Mononuclear cell (primary cell): ENCODE measurements at regions not wholly inside any gene's neighbourhood (a gene's known extent, or its start where the extent isn't known, plus 50 kb on each side); places are given as distances from the start of the nearest gene placed in this dataset.

Source experiments
- H3K27me3 ChIP-seq: 2 replicates; pipeline ENCODE4 v1.6.0; 2011; ENCODE audit warnings: low read length, control low read depth; ENCODE audit not compliant: insufficient read depth
- H3K4me1 ChIP-seq: 2 replicates; pipeline ENCODE4 v1.5.1; 2011; ENCODE audit warnings: mild to moderate bottlenecking, low read length, control low read depth; ENCODE audit not compliant: insufficient read depth
- H3K4me3 ChIP-seq: 2 replicates; pipeline ENCODE4 v1.5.1; 2011; ENCODE audit warnings: mild to moderate bottlenecking, low read length, moderate library complexity
- H3K9me3 ChIP-seq: 2 replicates; pipeline ENCODE4 v1.5.1; 2011; ENCODE audit warnings: low read depth, mild to moderate bottlenecking, control low read depth, low read length

DNA sequence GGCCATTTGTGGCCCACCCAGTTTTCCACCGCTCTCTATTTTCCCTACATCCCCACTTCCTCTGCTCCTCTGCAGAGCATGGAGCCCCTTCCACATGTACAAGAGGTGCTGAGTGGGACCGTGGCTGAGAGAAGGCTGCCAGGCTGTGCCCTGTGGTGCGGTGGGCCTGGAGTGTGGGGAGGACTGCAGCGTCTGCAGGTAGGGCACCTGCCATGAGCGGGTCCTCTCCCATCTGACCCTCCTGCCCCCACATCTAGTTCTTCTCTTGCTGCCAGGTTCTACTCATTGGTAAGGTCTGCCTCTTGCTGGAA, 145.6 kb upstream of the FAM20C start:
- H3K4me1 ChIP-seq, result peaks cover 12% of the 10 kb centered on the region
- no peak overlapping the region for H3K4me3 ChIP-seq
- no peaks in the 10 kb centered on the region for H3K27me3 ChIP-seq
- no peaks in the 10 kb centered on the region for H3K9me3 ChIP-seq

GRCh38 chr7:51456-52068, 140.8 kb upstream of the FAM20C start:
- H3K4me3 ChIP-seq, result no peak overlapping the region
- no peaks in the 10 kb centered on the region for H3K27me3 ChIP-seq
- no peaks in the 10 kb centered on the region for H3K9me3 ChIP-seq
- no peaks in the 10 kb centered on the region for H3K4me1 ChIP-seq

DNA sequence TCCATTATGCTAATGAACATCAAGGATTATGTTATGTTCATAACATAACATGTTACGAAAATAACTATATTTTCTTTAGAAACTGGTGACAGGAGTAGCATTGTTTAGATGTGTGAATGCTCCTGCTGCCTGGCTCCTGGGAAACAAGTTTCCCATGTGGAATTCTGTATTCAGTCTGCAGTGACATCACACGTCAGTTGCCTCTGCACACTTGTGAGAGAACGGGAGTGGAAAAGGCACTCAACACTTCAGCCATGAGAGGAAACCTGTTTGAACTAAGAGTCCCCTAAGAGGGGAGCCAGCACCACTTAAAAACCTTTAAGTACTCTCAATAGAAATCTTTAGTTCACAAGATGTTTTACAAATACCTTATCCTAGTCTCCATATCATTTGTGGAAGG, 140.3 kb upstream of the FAM20C start:
- no peaks in the 10 kb centered on the region for H3K27me3 ChIP-seq
- H3K4me3 ChIP-seq, result no peak overlapping the region
- H3K9me3 ChIP-seq, result no peaks in the 10 kb centered on the region
- H3K4me1 ChIP-seq, result no peaks in the 10 kb centered on the region

DNA sequence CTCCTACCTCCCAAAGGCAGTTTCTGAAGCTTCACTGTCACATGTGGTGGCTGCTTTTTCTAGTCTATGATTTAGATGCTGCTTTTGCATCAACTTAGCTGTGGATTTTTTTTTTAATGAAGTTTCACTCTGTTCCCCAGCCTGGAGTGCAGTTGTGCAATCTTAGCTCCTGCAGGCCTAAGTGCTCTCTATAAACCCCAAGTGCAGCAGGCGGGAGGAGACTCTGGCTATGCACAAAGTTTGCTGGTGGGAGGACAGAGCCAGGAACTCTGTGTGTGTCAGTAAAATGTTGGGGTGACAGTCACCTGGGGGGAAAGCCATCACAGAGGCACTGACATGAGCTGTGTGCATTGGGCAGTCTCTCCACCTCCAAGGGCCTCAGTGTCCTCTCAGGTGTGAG, 138.8 kb upstream of the FAM20C start:
- Histone ChIP-seq H3K27me3 (no peaks in the 10 kb centered on the region), H3K4me1 (peaks cover 8% of the 10 kb centered on the region), H3K9me3 (no peaks in the 10 kb centered on the region), H3K4me3 (no peak overlapping the region)

DNA sequence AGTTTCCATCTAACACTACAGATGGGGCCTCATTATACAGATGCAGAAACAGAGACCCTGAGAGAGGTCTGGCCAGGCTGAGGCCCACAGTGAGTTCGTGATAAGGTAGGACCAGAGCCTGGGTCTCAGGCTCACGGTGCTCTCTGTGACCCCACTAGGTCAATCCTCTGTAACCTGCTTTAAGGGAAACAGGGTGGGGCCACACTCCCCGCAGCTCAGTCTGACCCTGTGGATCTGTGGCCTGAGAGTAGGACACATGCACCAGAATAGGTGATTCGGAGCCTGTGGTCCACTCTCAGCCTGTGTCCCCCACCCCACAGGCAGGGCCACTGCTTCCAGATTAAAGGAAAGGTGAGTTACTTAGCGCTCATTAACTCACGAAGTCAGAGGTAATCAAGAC, 137.8 kb upstream of the FAM20C start:
- Histone ChIP-seq H3K4me1 (peaks cover 8% of the 10 kb centered on the region), H3K4me3 (no peak overlapping the region), H3K9me3 (no peaks in the 10 kb centered on the region), H3K27me3 (no peaks in the 10 kb centered on the region)

GRCh38 chr7:55690-56248, 136.6 kb upstream of the FAM20C start:
- no peak overlapping the region for H3K4me3 ChIP-seq
- no peaks in the 10 kb centered on the region for H3K27me3 ChIP-seq
- H3K9me3 ChIP-seq, result no peaks in the 10 kb centered on the region
- H3K4me1 ChIP-seq, result peaks cover 8% of the 10 kb centered on the region

GRCh38 chr7:56291-56913, 136.0 kb upstream of the FAM20C start:
- H3K9me3 ChIP-seq, result no peaks in the 10 kb centered on the region
- no peak overlapping the region for H3K4me3 ChIP-seq
- peaks cover 8% of the 10 kb centered on the region for H3K4me1 ChIP-seq
- no peaks in the 10 kb centered on the region for H3K27me3 ChIP-seq

DNA sequence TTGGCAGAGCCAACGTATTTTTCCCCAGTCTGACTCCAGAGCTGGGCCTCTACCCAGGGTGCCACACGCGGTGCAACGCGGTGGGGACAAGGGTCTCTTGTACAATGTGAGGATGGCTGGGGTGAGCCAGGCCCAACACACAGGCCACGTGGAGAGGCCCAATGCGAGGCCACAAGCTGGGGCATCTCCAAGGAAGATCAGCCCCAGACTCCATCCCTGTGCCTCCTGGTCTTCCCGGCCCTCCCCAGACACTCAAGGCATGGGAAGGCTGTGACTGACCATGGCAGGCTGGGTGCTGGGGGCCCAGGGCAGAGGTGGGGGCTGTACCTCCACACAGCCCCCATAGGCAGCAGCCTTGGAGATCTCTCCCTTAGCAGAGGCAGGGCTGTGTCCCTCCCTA, 135.3 kb upstream of the FAM20C start:
- no peak overlapping the region for H3K4me3 ChIP-seq
- peaks cover 8% of the 10 kb centered on the region for H3K4me1 ChIP-seq
- no peaks in the 10 kb centered on the region for H3K9me3 ChIP-seq
- H3K27me3 ChIP-seq, result no peaks in the 10 kb centered on the region

DNA sequence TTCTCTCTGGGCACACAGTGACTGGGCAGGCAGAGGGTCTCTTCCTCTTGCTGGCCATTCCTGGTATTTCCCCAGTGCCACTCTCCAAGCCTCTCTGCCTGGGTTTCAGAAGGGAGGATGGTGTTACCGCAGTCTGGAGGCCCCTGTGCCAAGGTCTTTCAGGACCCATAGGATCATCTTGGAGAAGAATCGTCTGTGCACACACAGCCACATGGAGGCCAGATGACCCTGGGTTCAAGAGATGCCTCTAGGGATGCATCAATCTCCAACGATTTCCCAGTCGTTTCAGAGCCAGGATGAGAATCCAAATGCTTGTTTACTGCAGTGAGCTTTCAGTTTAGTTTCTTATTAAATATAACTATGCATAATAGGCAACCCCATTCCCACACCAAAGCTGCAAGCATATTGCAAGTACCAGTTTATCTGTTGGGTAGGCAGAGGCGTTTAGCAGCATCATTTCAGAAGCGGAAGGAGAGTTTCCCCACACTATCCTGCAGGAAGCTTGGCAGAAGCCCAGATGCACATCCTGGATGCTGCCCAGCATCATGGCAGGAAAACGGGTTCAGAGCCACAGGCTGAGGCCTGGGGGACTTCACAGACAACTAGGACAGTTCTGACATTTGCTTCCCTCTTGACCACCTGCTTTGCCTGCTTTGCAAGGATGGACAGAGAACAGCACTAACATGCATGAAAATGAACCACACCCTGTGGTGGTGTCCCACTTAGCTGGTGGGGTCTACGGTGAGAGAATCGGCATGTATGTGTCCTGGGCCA, 134.7 kb upstream of the FAM20C start:
- Histone ChIP-seq H3K4me1 (peaks cover 8% of the 10 kb centered on the region), H3K9me3 (no peaks in the 10 kb centered on the region), H3K27me3 (no peaks in the 10 kb centered on the region), H3K4me3 (no peak overlapping the region)

DNA sequence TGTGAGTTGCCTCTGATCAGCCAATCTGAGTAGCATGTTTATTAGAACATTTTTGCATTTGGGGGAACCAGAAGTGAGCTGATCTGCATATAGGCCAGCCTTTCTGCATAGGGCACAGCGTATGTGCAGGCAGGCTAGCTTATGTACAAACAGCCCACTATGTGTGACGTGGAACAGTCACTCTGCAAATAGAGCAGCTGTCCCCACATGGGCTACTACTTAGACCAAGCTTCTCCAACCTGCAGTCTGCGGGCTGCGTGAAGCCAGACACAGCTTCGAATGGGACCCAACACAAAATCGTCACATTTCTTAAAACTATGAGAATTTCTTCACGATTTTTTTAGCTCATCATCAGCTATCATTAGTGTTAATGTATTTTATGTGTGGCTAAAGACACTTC, 134.1 kb upstream of the FAM20C start:
- Histone ChIP-seq H3K4me3 (no peak overlapping the region), H3K27me3 (no peaks in the 10 kb centered on the region), H3K9me3 (no peaks in the 10 kb centered on the region), H3K4me1 (peaks cover 12% of the 10 kb centered on the region)

GRCh38 chr7:59079-60016, 133.0 kb upstream of the FAM20C start:
- Histone ChIP-seq H3K4me1 (peaks cover 20% of the 10 kb centered on the region), H3K9me3 (no peaks in the 10 kb centered on the region), H3K27me3 (no peaks in the 10 kb centered on the region), H3K4me3 (no peak overlapping the region)

DNA sequence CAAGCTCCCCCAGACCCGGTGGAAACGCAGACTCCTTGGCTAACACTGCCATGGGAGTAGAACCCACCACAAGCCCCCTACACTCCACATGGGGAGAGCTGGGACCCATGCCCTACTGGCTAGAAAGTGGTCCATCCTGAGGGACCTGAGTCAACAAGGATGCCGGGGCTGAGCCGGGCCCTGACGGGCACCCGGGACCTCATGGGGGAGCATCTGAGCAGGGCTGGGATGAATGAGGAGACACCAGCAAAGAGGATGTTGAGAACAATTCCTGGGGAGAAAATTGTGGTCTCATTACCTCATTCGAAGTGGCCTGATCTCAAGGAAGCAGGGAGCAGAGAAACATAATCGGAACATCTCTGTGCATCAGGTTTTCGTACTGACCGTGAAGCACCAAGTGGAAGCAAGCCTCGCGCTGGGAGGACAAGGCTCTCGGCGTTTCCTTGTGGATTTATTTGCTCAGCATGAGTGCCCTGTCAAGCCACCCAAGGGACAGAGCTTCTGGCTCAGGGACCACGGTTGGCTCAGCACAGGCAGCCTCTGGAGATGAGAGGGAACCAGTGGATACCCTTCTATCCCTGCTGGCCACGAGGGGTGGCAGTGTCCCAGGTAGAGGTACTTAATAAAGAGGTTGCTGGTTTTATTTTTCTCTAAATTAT, 132.2 kb upstream of the FAM20C start:
- no peaks in the 10 kb centered on the region for H3K9me3 ChIP-seq
- no peak overlapping the region for H3K4me3 ChIP-seq
- no peaks in the 10 kb centered on the region for H3K27me3 ChIP-seq

GRCh38 chr7:60706-61105, 131.7 kb upstream of the FAM20C start:
- Histone ChIP-seq H3K9me3 (no peaks in the 10 kb centered on the region), H3K4me3 (no peak overlapping the region), H3K4me1 (peaks cover 20% of the 10 kb centered on the region), H3K27me3 (no peaks in the 10 kb centered on the region)

More for the DNA sequence above, 132.2 kb upstream of the FAM20C start:
- H3K4me1 ChIP-seq, result peaks cover 20% of the 10 kb centered on the region

- H3K9me3 ChIP-seq, result no peaks in the 10 kb centered on the region
- peaks cover 20% of the 10 kb centered on the region for H3K4me1 ChIP-seq
- no peaks in the 10 kb centered on the region for H3K27me3 ChIP-seq
- H3K4me3 ChIP-seq, result no peak overlapping the region
Measured at GRCh38 chr7:61111-61510, 131.3 kb upstream of the FAM20C start.
